ENCODE measurements at regions not wholly inside any gene's neighbourhood (a gene's known extent, or its start where the extent isn't known, plus 50 kb on each side); places are given as distances from the start of the nearest gene placed in this dataset.

DNA sequence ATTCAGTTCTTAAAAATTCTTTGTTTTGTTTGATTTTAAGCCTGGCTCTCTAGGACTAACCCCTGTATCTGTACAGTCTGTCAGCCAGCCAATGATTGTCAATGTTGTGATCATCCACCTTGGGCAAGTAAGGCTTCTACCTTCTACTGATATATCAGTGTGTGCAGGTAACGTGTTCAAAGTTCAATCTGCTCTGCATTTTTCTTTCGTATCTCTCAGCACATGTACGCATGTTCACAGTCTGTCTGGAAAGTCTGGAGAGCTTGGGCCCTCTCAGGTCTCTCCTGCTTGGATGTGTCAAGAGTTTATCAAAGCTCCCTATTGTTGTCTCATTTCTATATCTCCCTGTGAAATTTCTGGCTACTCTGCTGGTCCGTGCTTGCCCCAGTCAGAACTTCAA is 138.6 kb upstream of the VRK1 start:
- TF ChIP-seq, protein P1, sequence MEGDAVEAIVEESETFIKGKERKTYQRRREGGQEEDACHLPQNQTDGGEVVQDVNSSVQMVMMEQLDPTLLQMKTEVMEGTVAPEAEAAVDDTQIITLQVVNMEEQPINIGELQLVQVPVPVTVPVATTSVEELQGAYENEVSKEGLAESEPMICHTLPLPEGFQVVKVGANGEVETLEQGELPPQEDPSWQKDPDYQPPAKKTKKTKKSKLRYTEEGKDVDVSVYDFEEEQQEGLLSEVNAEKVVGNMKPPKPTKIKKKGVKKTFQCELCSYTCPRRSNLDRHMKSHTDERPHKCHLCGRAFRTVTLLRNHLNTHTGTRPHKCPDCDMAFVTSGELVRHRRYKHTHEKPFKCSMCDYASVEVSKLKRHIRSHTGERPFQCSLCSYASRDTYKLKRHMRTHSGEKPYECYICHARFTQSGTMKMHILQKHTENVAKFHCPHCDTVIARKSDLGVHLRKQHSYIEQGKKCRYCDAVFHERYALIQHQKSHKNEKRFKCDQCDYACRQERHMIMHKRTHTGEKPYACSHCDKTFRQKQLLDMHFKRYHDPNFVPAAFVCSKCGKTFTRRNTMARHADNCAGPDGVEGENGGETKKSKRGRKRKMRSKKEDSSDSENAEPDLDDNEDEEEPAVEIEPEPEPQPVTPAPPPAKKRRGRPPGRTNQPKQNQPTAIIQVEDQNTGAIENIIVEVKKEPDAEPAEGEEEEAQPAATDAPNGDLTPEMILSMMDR (conservative IDR thresholded peaks at IDR 0.05) = no peak
- H3K4me3 Mint-ChIP-seq = no peak overlapping the region
- H3K27me3 Mint-ChIP-seq = peaks cover 4% of the 10 kb centered on the region
- H3K4me1 Mint-ChIP-seq (ENCODE audit: unreplicated experiment) = peaks cover 22% of the 10 kb centered on the region
- H3K36me3 Mint-ChIP-seq = no peaks in the 10 kb centered on the region
- H3K9me3 Mint-ChIP-seq = peaks cover 6% of the 10 kb centered on the region
- DNase-seq (ENCODE audit: extremely low spot score, unreplicated experiment) = no peak
- H3K27ac Mint-ChIP-seq = no peak overlapping the region

DNA sequence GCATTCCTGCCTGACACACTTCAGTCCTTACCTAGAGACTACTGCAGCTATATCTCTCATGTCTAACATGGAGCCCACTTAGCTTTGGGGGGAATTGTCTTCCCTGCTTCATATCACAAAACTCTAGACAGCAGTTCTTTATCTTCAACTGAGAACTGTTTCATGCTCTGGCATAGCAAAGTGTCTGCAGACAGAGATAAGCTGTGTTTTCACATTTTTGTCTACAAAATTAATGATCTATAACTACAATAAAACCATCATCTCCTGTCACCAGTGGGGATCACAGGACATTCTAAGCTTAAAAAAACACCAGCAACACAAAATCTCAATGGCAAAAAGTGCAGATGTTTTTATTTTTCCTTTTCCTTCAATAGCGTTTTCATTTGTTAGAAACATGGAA is 137.1 kb upstream of the VRK1 start:
- Mint-ChIP-seq H3K9me3 (peaks cover 6% of the 10 kb centered on the region), H3K4me1 (ENCODE audit: unreplicated experiment) (peaks cover 23% of the 10 kb centered on the region), H3K27me3 (peaks cover 10% of the 10 kb centered on the region), H3K4me3 (no peak overlapping the region), H3K27ac (no peak overlapping the region), H3K36me3 (no peaks in the 10 kb centered on the region)
- DNase-seq (ENCODE audit: extremely low spot score, unreplicated experiment) = no peak
- TF ChIP-seq, protein P1 (conservative IDR thresholded peaks at IDR 0.05) = no peak

DNA sequence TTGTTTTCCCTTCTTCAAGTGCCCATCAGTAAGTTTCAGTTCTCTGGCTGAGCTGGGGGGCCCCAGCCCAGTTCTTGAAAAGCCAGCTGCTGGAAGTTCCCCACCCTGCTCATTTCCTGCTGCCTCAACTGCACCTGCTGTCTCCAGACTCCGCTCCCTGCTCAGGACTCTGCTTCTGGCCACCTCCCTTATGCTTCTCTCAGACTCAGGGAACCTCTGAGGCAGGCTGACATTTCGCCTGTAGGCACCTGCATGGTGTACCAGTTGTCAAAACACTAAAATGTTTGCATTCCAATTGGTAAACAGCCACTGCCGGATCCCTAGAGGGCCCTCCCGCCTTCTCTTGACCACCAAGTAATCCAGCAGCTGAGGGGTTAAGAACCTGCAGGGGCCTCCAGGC is 136.5 kb upstream of the VRK1 start:
- peaks cover 23% of the 10 kb centered on the region for H3K4me1 Mint-ChIP-seq (ENCODE audit: unreplicated experiment)
- no peak for DNase-seq (ENCODE audit: extremely low spot score, unreplicated experiment)
- H3K4me3 Mint-ChIP-seq = no peak overlapping the region

DNA sequence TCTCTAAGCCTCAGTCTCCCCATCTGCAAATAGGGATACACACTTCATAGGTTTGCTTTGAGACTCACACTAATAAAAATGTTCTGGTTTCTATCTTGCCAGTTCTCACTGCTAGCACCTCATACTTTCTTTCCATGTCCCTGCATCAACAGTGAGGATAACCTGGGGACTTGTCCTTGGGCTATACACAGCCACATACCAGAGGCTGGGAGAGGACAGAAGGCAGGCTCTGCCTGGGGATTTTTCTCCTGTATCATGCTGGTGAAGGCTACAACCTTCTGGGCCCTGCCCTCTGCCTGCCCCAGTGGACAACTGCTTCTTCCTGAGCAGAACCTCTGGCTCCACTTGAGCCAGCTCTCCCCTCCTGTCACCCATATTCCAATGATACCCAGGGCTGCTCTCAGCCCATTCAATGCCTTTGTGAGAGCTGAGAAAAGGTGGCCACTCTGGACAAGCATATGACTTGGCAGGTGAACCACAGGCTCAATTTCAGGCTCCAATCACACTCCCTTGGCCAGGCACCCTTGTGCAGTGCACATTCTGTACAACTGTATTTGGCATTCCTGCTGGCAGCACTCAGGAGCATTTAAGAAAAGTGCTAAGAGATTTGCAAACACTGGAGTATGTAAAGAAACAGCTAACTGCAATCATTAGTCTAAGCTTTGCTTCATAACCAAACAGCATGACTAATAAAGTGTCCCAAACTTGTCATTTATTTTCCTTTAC is 135.8 kb upstream of the VRK1 start:
- TF ChIP-seq, protein P1 (conservative IDR thresholded peaks at IDR 0.05) = no peak
- H3K27ac Mint-ChIP-seq = no peak overlapping the region

More for the DNA sequence above, 136.5 kb upstream of the VRK1 start:
- Mint-ChIP-seq H3K27ac (no peak overlapping the region), H3K36me3 (no peaks in the 10 kb centered on the region), H3K27me3 (peaks cover 10% of the 10 kb centered on the region), H3K9me3 (peaks cover 6% of the 10 kb centered on the region)
- TF ChIP-seq, protein P1 (conservative IDR thresholded peaks at IDR 0.05) = no peak

DNA sequence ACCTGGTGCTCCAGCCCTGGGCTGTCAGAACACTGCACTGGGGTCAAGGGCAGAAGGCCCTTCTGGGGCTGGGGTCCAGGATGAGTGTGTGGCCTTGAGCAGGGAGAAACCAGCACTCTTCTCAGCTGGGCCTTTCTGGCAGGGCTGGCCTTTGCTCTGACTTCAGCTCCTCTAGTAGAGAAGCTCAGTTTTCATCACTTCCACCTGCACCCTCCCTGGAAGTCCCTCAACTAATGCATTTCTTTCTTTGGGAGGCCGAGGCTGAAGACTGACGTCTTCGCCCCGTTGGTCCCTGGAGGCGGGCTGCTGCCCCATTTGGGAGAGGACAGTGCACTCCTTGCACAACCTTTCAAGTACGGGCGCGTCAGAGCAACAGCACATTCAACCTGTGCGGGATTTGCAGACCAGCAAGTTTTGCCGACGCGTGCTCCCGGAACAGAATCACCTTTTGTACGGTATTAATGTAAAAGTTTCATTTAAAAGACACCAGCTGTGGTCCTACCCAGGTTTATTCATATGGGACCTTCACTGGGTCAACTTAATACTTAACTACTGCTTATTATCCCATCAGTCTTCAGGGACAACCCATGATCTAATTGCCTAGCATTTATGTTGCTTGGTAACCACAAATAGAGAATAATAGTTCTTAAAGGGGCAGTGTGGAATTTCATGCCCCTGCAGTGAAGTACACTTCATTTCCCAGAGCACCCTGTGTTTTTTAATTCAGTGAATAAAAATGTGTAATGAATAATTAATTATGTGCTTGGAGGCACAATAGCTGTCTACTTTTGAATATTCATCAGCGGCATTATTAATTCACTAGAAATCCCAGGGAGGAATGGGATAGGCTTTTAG is 134.8 kb upstream of the VRK1 start:
- Mint-ChIP-seq H3K4me1 (ENCODE audit: unreplicated experiment) (peaks cover 23% of the 10 kb centered on the region), H3K36me3 (no peaks in the 10 kb centered on the region), H3K27me3 (peaks cover 18% of the 10 kb centered on the region), H3K4me3 (peak overlapping the region; percentile 30), H3K9me3 (peaks cover 4% of the 10 kb centered on the region), H3K27ac (no peak overlapping the region)
- DNase-seq (ENCODE audit: extremely low spot score, unreplicated experiment) = no peak
- TF ChIP-seq, protein P1 (conservative IDR thresholded peaks at IDR 0.05) = no peak

More for the DNA sequence above, 135.8 kb upstream of the VRK1 start:
- Mint-ChIP-seq H3K9me3 (peaks cover 6% of the 10 kb centered on the region), H3K36me3 (no peaks in the 10 kb centered on the region), H3K27me3 (peaks cover 13% of the 10 kb centered on the region), H3K4me1 (ENCODE audit: unreplicated experiment) (peaks cover 23% of the 10 kb centered on the region), H3K4me3 (no peak overlapping the region)
- DNase-seq (ENCODE audit: extremely low spot score, unreplicated experiment) = no peak
